SK-N-SH (cell line): ENCODE measurements at regions not wholly inside any gene's neighbourhood (a gene's known extent, or its start where the extent isn't known, plus 50 kb on each side); places are given as distances from the start of the nearest gene placed in this dataset.

ENCODE experiments used
- CTCF ChIA-PET: fragments of 300-600, 350-600 bp; formaldehyde crosslinking; extraction: SDS; loops from one replicate; lab custom pipeline; 2021; lab: Yijun Ruan, JAX
- POLR2A ChIA-PET: fragments of 350-600 bp; sonication (Branson Sonifier 250); formaldehyde crosslinking; extraction: SDS; loops from one replicate; lab custom pipeline; 2020; ENCODE audit warnings: antibody characterized with exemption, inconsistent platforms; lab: Yijun Ruan, JAX
- DNase-seq: peaks from one replicate; pipeline ENCODE4 v3.0.0; 2012
- H2AFZ ChIP-seq: fragments of 200-600 bp; sonication (generic); 2 replicates; pipeline ENCODE4 v1.8.1; 2016; ENCODE audit warnings: antibody characterized with exemption, mild to moderate bottlenecking, low read depth
- H3F3A ChIP-seq: fragments of 200-600 bp; sonication (generic); replicated peaks from 2 replicates; pipeline ENCODE3; 2016; ENCODE audit warnings: antibody characterized with exemption, mild to moderate bottlenecking; ENCODE audit not compliant: insufficient read depth
- H3K27ac ChIP-seq, 2 experiments: fragments of 200-500 bp in 1 of 2; fragments of 200-600 bp in 1 of 2; sonication (Bioruptor generic) in 1 of 2; sonication (generic), shearing (Covaris generic) in 1 of 2; 2 replicates each; pipeline versions ENCODE4 v1.5.1 to v1.6.1; 2014 to 2016; ENCODE audit warnings: low read depth in 2 of 2, inconsistent platforms in 1 of 2, low read length in 1 of 2, mild to moderate bottlenecking in 1 of 2, mixed read lengths in 1 of 2
- H3K27me3 ChIP-seq: fragments of 200-600 bp; sonication (generic), shearing (Covaris generic); 2 replicates; pipeline ENCODE4 v1.6.1; 2016; ENCODE audit warnings: mixed run types; ENCODE audit not compliant: insufficient read depth
- H3K36me3 ChIP-seq, 2 experiments: fragments of 200-500 bp in 1 of 2; fragments of 200-600 bp in 1 of 2; sonication (Bioruptor generic) in 1 of 2; sonication (generic) in 1 of 2; replicated peaks in 1 of 2; 2 replicates each; pipeline versions ENCODE3 to v1.5.1; 2014 to 2016; ENCODE audit warnings: low read length in 1 of 2, mild to moderate bottlenecking in 1 of 2; ENCODE audit not compliant: insufficient read depth in 2 of 2, control insufficient read depth in 1 of 2
- H3K4me1 ChIP-seq, 2 experiments: fragments of 200-500 bp in 1 of 2; fragments of 200-600 bp in 1 of 2; sonication (Bioruptor generic) in 1 of 2; sonication (generic), shearing (Covaris generic) in 1 of 2; 2 replicates each; pipeline versions ENCODE4 v1.5.1 to v1.6.1; 2014 to 2016; ENCODE audit warnings: low read depth in 1 of 2, low read length in 1 of 2, mixed run types in 1 of 2; ENCODE audit not compliant: insufficient read depth in 2 of 2, control insufficient read depth in 1 of 2
- H3K4me2 ChIP-seq: fragments of 200-600 bp; sonication (generic), shearing (Covaris generic); 2 replicates; pipeline ENCODE4 v1.6.1; 2017; ENCODE audit warnings: mixed run types
- H3K4me3 ChIP-seq, 2 experiments: fragments of 200-500 bp in 1 of 2; fragments of 200-600 bp in 1 of 2; sonication (Bioruptor generic) in 1 of 2; sonication (generic), shearing (Covaris generic) in 1 of 2; 2 replicates each; pipeline versions ENCODE4 v1.5.1 to v1.8.1; 2014 to 2016; ENCODE audit warnings: low read depth in 2 of 2, inconsistent platforms in 1 of 2, low read length in 1 of 2, mild to moderate bottlenecking in 1 of 2, mixed read lengths in 1 of 2, moderate library complexity in 1 of 2
- H3K79me2 ChIP-seq: fragments of 200-600 bp; sonication (generic); 2 replicates; pipeline ENCODE4 v1.8.1; 2017; ENCODE audit warnings: mild to moderate bottlenecking; ENCODE audit not compliant: insufficient read depth
- H3K9ac ChIP-seq: fragments of 200-600 bp; sonication (generic); 2 replicates; pipeline ENCODE4 v1.6.1; 2017; ENCODE audit warnings: mixed run types
- H3K9me2 ChIP-seq: fragments of 200-600 bp; sonication (generic); 2 replicates; pipeline ENCODE4 v1.6.1; 2017; ENCODE audit warnings: mixed run types
- H3K9me3 ChIP-seq: fragments of 200-600 bp; sonication (generic); 2 replicates; pipeline ENCODE4 v1.6.1; 2017; ENCODE audit warnings: mixed run types, mild to moderate bottlenecking, moderate library complexity
- H4K20me1 ChIP-seq: fragments of 200-600 bp; sonication (generic); 2 replicates; pipeline ENCODE4 v1.6.1; 2017; ENCODE audit warnings: mild to moderate bottlenecking, mixed run types; ENCODE audit not compliant: insufficient read depth
- EP300 ChIP-seq, 2 experiments: IDR thresholded peaks; 2 replicates each; pipeline versions ENCODE4 v1.4.0 to v1.6.1; 2012; ENCODE audit warnings: borderline replicate concordance in 1 of 2, low read depth in 1 of 2, low read length in 1 of 2
- EZH2phosphoT487 ChIP-seq: fragments of 200-600 bp; sonication (generic); IDR thresholded peaks from 2 replicates; pipeline ENCODE4 v1.6.1; 2017; ENCODE audit warnings: low read depth, mixed run types, mild to moderate bottlenecking, antibody characterized with exemption, moderate library complexity, borderline replicate concordance
- FOXJ3 ChIP-seq: sonication (generic); formaldehyde crosslinking; IDR thresholded peaks from 2 replicates; pipeline ENCODE4 v1.5.1; 2020; ENCODE audit warnings: mild to moderate bottlenecking, missing genetic modification reagents
- FOXM1 ChIP-seq: IDR thresholded peaks from 2 replicates; pipeline ENCODE4 v1.4.0; 2012; ENCODE audit warnings: low read depth, mild to moderate bottlenecking
- GABPA ChIP-seq: IDR thresholded peaks from 2 replicates; pipeline ENCODE4 v1.4.0; 2012; ENCODE audit warnings: low read depth, mild to moderate bottlenecking
- IRF3 ChIP-seq: fragments of 150-350 bp; IDR thresholded peaks from 2 replicates; pipeline ENCODE4 v1.6.1; 2016; ENCODE audit warnings: mild to moderate bottlenecking, low read depth, low read length
- JUND ChIP-seq: IDR thresholded peaks from 2 replicates; pipeline ENCODE4 v1.4.0; 2012
- MEF2A ChIP-seq: IDR thresholded peaks from 2 replicates; pipeline ENCODE4 v1.4.0; 2012; ENCODE audit warnings: low read depth, borderline replicate concordance
- MXI1 ChIP-seq: IDR thresholded peaks from 2 replicates; pipeline ENCODE4 v1.6.1; 2012; ENCODE audit warnings: mild to moderate bottlenecking, low read depth, low read length, improper control_type of control experiment
- NFIC ChIP-seq: IDR thresholded peaks from 2 replicates; pipeline ENCODE4 v1.4.0; 2012; ENCODE audit warnings: borderline replicate concordance
- NRF1 ChIP-seq: IDR thresholded peaks from 2 replicates; pipeline ENCODE4 v1.6.1; 2012; ENCODE audit warnings: low read depth, mild to moderate bottlenecking, low read length
- PBX3 ChIP-seq: IDR thresholded peaks from 2 replicates; pipeline ENCODE4; 2012
- POLR2AphosphoS5 ChIP-seq: IDR thresholded peaks from 2 replicates; pipeline ENCODE4 v1.6.1; 2012; ENCODE audit warnings: low read depth, low read length
- RAD21 ChIP-seq: IDR thresholded peaks from 2 replicates; pipeline ENCODE4 v1.6.1; 2012; ENCODE audit warnings: mild to moderate bottlenecking, low read length
- RCOR1 ChIP-seq: fragments of 150-350 bp; IDR thresholded peaks from 2 replicates; pipeline ENCODE4 v1.6.1; 2017; ENCODE audit warnings: antibody characterized with exemption, low read length
- RFX5 ChIP-seq: IDR thresholded peaks from 2 replicates; pipeline ENCODE4 v1.6.1; 2012; ENCODE audit warnings: mild to moderate bottlenecking, improper control_type of control experiment, low read length
- RXRA ChIP-seq: IDR thresholded peaks from 2 replicates; pipeline ENCODE4 v1.4.0; 2012; ENCODE audit warnings: low read depth, mild to moderate bottlenecking, borderline replicate concordance
- SIN3A ChIP-seq: IDR thresholded peaks from 2 replicates; pipeline ENCODE4 v1.6.1; 2012; ENCODE audit warnings: low read depth, mild to moderate bottlenecking, low read length, moderate library complexity, borderline replicate concordance
- SMC3 ChIP-seq: IDR thresholded peaks from 2 replicates; pipeline ENCODE4 v1.6.1; 2012; ENCODE audit warnings: low read depth, low read length, improper control_type of control experiment
- TCF12 ChIP-seq: IDR thresholded peaks from 2 replicates; pipeline ENCODE4 v1.4.0; 2012
- TEAD4 ChIP-seq: IDR thresholded peaks from 2 replicates; pipeline ENCODE4 v1.4.0; 2012; ENCODE audit warnings: mild to moderate bottlenecking, borderline replicate concordance; ENCODE audit not compliant: insufficient read depth
- USF2 ChIP-seq: fragments of 150-350 bp; IDR thresholded peaks from 2 replicates; pipeline ENCODE4 v1.6.1; 2017; ENCODE audit warnings: antibody characterized with exemption, low read length, low read depth, borderline replicate concordance
- YY1 ChIP-seq: IDR thresholded peaks from 2 replicates; pipeline ENCODE4 v1.4.0; 2012; ENCODE audit warnings: low read depth, mild to moderate bottlenecking
- WGBS: methylation state at CpG from one replicate; pipeline ENCODE4 v1.1.6; 2017; ENCODE audit warnings: low lambda C conversion rate; 5-methylcytosine and 5-hydroxymethylcytosine counted together

- TF ChIP-seq PBX3 (no peak), EP300 (IDR thresholded peaks at IDR 0.05; ENCODE audit: borderline replicate concordance in 1 of 2, low read depth in 1 of 2, low read length in 1 of 2) (no peak), SIN3A (no peak), MXI1 (no peak)
Measured at GRCh38 chr15:83364501-83364900, 80.0 kb upstream of the BNC1 start (continued).

- ChIA-PET POLR2A (no interaction called here), CTCF (interaction anchor here (0.5 to 1.4 kb wide), 2 partner anchors 10 to 24 kb away, joined by 3 read pairs; no protein-coding TSS in a partner anchor)
- H3K9ac ChIP-seq: no peak overlapping the region
- H3K4me3 ChIP-seq: peak overlapping the region in 1 of 2 experiments; percentile 24; a peak in 1 of 4 replicates
- peak overlapping the region; percentile 67 for H3K4me2 ChIP-seq
- no peaks in the 10 kb centered on the region for H3K36me3 ChIP-seq
- TF ChIP-seq TCF12 (no peak), RAD21 (no peak), RFX5 (no peak), TEAD4 (no peak), FOXM1 (no peak), RXRA (no peak), YY1 (no peak), EZH2phosphoT487 (no peak)
- H3K9me3 ChIP-seq: no peaks in the 10 kb centered on the region
- no peaks in the 10 kb centered on the region for H3K79me2 ChIP-seq
- H4K20me1 ChIP-seq: no peaks in the 10 kb centered on the region
- 0 out of 2 replicates have a peak overlapping the region, but pooled peaks have one; percentile 7 for H2AFZ ChIP-seq
- DNase-seq: peak; percentile 55
- no peak overlapping the region for H3K27ac ChIP-seq
- no peaks in the 10 kb centered on the region for H3K9me2 ChIP-seq
- peaks cover 0 to 4% of the 10 kb centered on the region in 2 experiments; a peak in 1 of 4 replicates for H3K4me1 ChIP-seq
- WGBS: 2% methylated on average over 26 of the region's 27 CpGs
- H3F3A ChIP-seq: no peaks in the 10 kb centered on the region
- H3K27me3 ChIP-seq: peaks cover 28% of the 10 kb centered on the region; the same call in 1 of the 2 replicates
Measured at GRCh38 chr15:83365370-83365938, 81.0 kb upstream of the BNC1 start.

- H3K9ac ChIP-seq: no peak overlapping the region
- H3K9me3 ChIP-seq: no peaks in the 10 kb centered on the region
- no peaks in the 10 kb centered on the region for H3F3A ChIP-seq
- WGBS: 8% methylated on average over 9 of the region's 9 CpGs
- no peak overlapping the region for H3K27ac ChIP-seq
- CTCF ChIA-PET: interaction anchor here (2.4 kb wide), 1 partner anchor 124 kb away, joined by 11 read pairs; no protein-coding TSS in a partner anchor
- DNase-seq: no peak
- H4K20me1 ChIP-seq: no peaks in the 10 kb centered on the region
- no peaks in the 10 kb centered on the region for H3K79me2 ChIP-seq
- H3K9me2 ChIP-seq: no peaks in the 10 kb centered on the region
- no peak overlapping the region for H3K4me3 ChIP-seq
- no peak overlapping the region for H3K4me2 ChIP-seq
- no peaks in the 10 kb centered on the region for H3K36me3 ChIP-seq
- TF ChIP-seq NFIC (no peak), MEF2A (no peak), SMC3 (no peak), JUND (no peak), POLR2AphosphoS5 (no peak), RCOR1 (no peak), PBX3 (no peak), GABPA (no peak), NRF1 (no peak), IRF3 (no peak), EP300 (IDR thresholded peaks at IDR 0.05; ENCODE audit: borderline replicate concordance in 1 of 2, low read depth in 1 of 2, low read length in 1 of 2) (no peak), FOXJ3 (CRISPR knock-in tag) (no peak), EZH2phosphoT487 (no peak), TCF12 (no peak), SIN3A (no peak), USF2 (no peak)
- TF ChIP-seq, all 33 proteins: peak for 0
- POLR2A ChIA-PET: no interaction called here
- H2AFZ ChIP-seq: no peak overlapping the region
- H3K4me1 ChIP-seq: no peaks in the 10 kb centered on the region
- peaks cover 24% of the 10 kb centered on the region; the same call in 1 of the 2 replicates for H3K27me3 ChIP-seq
Measured at GRCh38 chr15:83372434-83372891, 74.7 kb upstream of the SH3GL3 start.
